ENCODE measurements at regions not wholly inside any gene's neighbourhood (a gene's known extent, or its start where the extent isn't known, plus 50 kb on each side); places are given as distances from the start of the nearest gene placed in this dataset.

DNA sequence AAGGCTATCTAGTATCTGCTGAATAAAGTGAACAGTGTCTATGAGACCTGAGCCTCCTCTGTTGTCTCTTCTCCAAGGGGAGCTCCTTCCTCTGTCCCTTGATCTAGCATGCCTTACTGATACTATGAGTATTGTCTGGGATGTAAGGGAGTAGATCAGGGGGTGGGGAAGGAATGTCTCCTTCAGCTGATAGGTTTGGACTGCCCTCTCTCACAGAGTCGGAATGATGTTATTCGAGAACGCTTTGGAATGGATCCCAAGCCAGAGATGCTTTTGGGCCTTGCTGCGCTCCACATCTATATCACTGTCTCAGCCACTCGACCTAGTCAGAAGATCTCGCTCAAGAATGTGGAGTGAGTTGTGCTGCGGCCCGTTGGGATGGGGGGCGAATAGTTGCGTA, 68.3 kb upstream of the PRPS1 start:
- no peak for DNase-seq (ENCODE audit: low read depth in 4 of 4, low spot score in 3 of 4)

DNA sequence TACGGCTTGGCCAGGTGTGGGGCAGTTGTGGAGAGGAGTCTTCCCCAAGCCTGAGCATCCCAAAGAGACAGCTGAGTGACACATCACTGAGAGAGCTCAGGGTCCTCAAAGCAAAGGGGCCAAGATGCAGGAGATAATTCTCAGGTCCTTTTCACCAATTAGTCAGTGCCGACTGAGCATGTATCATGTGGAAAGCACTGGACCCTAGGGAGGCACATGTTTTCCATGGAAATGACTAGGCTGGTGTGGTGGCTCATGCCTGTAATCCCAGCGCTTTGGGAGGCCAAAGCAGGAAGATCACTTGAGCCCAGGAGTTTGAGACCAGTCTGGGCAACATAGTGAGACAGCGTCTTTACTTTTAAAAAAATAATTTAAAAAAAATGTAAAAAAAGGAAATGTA, 67.3 kb upstream of the PRPS1 start:
- DNase-seq (ENCODE audit: low read depth in 4 of 4, low spot score in 3 of 4), result no peak

DNA sequence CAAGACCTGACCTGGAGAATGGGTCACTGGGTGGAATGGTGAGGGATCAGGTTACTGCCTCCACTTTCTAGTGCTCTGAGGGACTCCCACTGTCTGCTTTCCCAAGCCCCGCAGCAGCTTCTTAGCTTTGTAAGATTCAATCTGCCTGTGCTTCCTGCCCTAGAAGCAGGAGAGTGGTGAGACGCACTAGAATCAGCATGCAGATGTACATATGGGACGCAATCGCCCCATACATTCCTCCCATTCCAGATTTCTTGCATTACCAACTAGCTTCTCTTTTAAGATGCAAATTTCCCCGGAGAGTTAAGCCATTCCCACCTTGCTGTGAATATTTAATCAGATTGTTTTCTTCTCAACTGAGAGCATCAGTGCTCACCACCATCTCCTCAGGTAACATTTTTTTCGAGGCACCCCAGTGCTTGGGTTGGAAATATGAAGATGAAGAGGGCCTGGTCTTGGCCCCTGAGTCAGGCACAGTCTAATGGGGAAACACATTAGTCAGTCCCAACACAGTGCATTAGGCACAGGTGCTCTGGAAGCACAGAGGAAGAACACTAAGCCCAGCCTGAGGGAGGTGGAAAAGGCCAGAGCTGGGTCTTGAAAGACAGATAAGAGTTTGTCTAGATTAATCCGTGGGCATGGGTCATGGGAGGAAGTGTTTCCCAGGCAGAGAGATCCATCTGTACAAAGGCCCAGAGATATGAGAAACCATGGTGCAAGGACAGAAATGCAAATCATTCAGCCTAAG, 66.7 kb upstream of the PRPS1 start:
- no peak for DNase-seq (ENCODE audit: low read depth in 4 of 4, low spot score in 3 of 4)

DNA sequence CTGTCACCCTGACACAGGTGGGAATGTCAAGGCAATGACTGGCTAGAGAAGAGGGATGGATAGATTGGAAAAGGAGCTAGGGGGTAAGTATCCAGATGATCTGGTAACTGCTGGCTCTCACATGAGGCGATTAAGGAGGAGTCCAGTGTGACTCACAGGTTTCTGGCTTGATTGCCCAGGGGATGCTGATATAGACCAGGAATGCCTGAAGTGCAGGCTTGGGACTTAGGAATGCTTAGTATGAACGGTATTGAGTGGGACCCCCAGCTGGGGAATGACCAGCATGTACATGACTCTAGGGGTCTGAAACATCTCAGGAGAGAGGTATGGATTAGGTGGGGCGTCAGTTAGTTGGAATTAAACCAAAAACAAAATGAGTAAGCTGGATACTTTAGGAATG, 65.8 kb upstream of the PRPS1 start:
- no peak for DNase-seq (ENCODE audit: low read depth in 4 of 4, low spot score in 3 of 4)

DNA sequence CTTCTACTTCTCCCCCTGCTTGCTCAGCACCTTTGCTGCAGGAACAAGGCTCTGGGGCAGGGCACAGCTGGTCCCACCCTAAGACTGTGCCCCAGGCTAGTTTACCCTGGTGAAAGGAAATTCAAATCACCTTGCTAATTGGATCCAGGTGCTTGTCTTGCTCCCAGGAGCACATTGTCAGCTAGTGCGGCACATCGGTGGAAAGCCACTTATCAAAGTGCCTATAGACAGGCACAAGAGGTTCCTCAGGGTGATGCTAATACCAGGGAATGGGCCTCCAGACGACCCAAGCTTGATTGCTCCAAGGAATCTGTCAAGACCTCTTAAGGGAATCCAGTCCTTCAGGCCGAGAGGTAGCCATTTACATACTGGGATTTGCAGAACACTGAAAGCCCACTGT, 64.5 kb upstream of the PRPS1 start:
- DNase-seq (ENCODE audit: low read depth in 4 of 4, low spot score in 3 of 4), result no peak

DNA sequence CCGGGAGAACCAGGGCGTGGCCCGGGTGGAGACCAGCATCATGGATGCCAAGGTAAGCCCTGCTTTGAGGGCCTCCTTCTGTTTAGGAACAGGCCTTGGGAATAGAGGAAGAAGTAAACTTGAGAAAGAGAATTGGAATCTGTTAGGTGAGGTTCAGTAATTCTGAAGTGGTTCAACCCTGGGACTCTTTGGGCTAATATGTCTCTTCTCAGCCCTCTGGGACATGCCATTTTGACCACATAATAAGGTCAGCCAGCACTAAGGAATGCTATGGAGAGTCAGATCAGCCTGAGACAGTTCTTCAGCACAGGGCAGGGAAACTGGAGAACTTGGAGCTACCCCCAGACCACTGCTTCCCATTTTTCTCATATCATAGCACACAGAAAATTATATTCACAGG, 63.3 kb upstream of the PRPS1 start:
- DNase-seq (ENCODE audit: low read depth in 4 of 4, low spot score in 3 of 4), result no peak

DNA sequence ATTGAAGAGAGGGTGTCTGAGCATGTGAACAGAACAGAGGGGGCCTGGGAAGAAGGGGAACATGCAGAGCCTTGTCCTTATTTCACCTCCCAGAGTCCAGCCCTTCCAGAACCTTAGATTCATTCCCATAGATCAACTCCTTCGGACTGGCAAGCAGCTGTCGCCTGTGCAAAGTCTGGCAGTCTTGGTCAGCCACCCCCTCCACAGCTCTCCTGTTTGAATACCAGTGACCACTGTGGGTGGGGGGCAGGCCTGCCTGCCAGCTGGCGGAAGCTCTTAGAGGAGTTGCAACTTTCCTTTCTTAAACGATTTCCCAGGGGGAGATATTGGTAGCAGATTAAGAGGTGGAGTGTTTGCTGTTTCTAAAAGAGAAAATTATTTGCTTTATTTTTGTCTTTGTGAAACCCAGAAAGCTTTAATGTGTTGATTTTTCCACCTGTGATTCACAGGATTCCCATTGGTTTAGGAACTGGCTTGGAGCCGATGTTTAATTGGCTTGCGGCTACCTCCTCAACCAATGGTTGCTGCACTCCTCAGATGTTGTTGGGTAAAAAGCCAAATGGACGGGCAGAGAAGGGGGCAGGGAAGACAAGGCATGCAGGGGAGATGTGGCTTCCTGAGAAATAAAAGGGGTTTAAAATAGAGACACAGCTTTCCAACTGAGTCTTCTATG, 62.2 kb upstream of the PRPS1 start:
- DNase-seq (ENCODE audit: low read depth in 4 of 4, low spot score in 3 of 4), result peak in 2 of 4 donors; percentile 5 to 20

DNA sequence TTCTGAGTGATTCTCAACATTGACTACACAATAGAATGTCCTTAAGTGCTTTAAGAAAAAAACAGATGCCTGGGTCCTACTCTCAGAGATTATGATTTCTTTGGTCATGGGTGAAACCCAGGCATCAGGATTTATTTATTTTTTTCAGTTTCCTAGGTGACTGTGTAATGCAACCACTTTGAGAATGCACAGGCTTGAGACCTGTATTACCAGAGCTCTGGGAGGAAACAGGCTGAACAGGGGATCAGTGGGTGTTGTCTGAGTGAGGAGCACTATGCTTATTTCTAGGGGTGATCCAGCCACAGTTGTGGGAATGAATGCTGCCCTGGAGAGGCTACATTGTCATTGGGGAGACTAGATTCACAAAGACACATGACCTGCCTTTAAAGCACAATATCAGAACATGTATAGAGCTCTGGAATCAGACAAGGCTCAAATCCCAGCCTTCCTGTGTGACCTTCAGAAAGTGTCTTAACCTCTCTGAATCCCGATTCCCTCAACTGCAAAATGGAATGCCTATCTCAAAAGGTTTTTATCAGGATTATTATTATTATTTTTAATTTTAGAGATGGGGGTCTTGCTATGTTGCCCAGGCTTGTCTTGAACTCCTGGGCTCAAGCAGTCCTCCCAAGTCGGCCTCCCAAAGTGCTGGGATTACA, 61.6 kb upstream of the PRPS1 start:
- no peak for DNase-seq (ENCODE audit: low read depth in 4 of 4, low spot score in 3 of 4)

DNA sequence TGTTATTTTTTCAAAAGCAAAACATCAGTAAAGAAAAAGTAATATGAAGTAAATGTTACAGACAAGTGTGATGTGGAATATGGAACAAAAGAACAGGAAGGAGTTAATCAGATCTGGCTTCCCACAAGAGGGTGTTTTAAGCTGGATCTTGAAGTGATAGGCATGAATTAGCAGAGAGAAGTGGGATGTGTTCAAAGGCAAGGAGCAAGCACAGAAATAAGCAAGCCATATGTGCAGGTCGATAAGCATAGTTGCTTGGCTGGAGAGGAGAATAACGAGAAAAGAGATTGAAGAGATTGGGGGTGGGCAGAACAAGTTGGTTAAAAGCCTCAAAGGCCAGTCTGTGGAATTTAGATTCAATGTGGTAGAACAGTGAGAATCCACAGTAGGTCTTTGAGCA, 60.9 kb upstream of the PRPS1 start:
- no peak for DNase-seq (ENCODE audit: low read depth in 4 of 4, low spot score in 3 of 4)

DNA sequence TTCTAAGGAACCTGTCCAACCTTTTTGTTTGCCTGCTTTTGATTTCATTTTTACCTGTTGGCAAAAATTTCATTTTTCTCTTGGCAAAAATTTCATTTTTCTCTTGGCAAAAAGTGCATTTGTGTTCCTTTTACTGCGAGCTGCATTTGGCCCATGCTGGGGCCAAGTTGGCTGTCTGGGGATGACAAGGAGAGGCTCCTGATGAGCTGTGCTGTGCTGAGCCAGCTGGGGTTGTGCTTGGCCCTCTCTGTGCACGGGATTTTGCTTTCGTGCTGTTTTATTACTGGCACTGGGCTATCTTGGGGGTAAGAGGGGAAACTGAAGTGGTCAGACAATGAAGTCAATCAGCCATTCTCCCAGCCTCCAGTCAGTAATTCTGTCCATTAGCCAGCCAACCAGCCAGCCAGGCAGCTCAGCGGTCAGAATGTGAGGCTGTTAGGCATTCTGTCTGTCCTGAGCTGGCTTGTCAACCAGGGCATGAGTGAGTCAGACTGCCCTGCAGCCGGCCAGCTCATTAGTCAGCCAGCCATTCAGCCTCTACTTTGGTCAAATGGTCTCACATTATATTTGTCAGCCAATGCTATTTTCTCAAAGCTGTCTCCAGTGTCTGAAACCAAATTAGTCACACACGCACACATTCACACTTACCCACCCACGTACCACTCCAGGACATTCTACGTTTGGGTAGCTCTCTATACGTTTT, 56.9 kb upstream of the PRPS1 start:
- no peak for DNase-seq (ENCODE audit: low read depth in 4 of 4, low spot score in 3 of 4)

DNA sequence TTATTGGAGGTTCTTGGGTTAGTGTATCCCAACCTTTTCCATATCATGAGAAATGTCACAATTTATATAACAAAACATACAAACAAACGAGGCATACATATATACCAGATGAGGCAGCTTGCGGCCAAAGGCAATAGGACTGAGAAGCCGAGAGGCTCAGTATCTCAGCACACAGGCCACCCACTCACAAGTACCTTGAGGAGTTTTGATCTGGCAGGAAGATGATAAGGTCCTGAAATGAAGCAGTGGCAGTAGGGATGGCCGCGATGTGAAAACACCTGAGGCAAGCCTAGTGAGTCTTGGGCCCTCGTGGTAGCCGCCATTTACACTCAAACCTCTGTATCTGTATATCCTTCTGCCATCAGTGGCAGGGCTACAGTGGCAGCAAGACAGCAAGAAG, 55.3 kb upstream of the PRPS1 start:
- no peak for DNase-seq (ENCODE audit: low read depth in 4 of 4, low spot score in 3 of 4)

DNA sequence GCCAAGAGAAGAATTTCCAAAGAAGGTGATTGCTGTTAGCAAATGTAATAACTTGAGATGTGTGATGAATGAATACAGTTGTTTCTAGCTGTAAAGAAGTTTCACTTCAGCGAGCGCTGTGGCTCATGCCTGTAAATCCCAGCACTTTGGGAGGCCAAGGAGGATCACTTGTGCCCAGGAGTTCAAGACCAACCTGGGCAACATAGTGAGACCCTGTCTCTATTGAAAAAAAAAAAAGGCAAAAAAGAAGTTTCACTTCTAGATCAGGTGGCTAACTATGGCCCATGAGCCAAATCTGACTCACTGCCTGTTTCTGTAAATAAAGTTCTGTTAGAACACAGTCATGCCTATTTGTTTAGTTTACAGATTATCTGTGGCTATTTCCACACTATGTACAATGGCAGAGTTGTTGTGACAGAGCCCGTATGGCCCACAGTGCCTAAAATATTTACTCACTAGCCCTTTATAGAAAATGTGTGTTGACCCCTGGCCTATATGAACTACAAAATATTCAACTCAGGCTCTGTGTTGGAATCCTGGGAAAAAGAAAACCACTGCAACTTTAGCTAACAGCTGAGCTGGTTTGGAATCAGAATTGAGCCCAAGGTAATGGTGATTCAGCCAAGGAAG, 54.1 kb upstream of the PRPS1 start:
- DNase-seq (ENCODE audit: low read depth in 4 of 4, low spot score in 3 of 4), result no peak

DNA sequence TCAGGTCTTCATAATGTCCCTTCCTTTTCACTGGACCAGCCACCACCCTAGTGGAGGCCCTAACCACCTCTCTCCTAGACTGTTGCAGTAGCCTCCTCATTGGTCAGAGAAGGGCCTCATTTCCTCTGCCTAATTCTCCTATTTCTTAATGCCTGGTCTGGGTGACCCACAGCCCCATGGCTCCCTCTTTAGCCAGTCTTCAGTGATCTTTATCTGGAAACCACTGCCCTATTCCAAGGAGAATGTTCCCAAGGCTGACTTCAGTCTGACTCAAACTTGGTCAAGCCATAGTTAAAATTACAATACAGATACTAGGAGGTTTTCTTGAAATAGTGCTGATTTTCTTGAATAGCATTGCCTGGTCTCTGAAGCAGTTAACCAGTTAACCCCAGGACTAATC, 53.6 kb upstream of the PRPS1 start:
- DNase-seq (ENCODE audit: low read depth in 4 of 4, low spot score in 3 of 4), result no peak

DNA sequence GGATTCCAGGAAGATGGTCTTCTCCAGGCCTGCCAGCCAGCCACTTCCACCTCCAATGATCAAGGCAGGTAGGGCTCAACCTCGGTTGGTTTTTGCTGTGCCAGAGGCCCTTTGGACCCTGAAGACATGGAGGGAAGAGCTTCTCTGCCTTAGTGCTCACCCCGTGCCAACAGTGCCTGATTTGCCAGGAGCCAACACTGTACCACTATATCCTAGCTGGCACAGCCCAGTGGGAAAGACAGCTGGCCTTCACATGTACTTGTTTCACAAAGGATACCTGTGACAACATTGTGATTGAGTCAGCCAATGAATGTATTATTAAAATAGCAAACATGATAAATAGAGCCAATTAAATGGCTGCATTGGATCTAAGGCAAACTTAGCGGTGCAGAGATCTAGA, 51.9 kb upstream of the PRPS1 start:
- DNase-seq (ENCODE audit: low read depth in 4 of 4, low spot score in 3 of 4), result no peak

DNA sequence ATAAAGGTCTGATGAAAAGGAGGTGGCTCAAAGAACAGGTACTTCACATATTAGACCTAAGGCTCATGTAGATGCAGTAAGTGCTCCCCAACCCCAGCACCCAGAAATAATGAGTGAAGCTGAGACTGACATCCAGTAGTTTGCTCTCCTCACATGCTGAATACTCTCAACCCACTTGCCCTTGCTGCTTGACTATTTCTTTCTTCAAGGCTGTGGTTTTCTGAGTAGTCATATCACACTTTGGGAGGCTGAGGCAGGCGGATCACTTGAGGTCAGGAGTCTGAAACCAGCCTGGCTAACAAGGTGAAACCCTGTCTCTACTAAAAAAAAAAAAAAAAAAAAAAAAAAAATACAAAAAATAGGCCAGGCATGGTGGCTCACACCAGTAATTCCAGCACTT, 51.5 kb upstream of the PRPS1 start:
- no peak for DNase-seq (ENCODE audit: low read depth in 4 of 4, low spot score in 3 of 4)

DNA sequence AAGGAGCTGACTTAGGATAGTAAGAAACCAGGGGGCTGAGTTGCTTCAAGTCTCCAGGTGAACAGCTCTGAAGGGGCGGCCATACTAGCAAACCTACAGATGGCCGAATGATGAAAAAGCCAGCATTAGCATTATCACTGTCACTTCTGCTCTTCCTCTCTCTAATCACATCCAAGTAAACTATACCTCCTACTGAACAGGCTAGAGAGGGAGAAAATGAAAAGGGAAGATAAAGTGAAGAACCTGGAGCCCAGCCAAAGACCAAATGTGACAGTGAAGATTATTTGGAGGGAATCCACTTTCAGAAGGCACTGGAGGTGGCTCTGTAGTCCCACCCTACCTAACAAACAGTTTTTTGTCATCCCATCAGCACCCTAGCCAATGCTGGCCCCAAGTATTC, 50.4 kb upstream of the PRPS1 start:
- no peak for DNase-seq (ENCODE audit: low read depth in 4 of 4, low spot score in 3 of 4)
